GM12878 (cell line): ENCODE measurements at regions not wholly inside any gene's neighbourhood (a gene's known extent, or its start where the extent isn't known, plus 50 kb on each side); places are given as distances from the start of the nearest gene placed in this dataset.

ENCODE experiments used
- ATAC-seq: fragments of 200-7000 bp; cut with Tn5 transposase; 3 replicates; pipeline ENCODE4 v1.9.1; 2020; ENCODE audit warnings: mild to moderate bottlenecking, moderate library complexity
- BruUV-seq: library from RNA; stranded (reverse); fragments of 400-500 nt; replicated peaks from 2 replicates; lab custom pipeline; 2021; lab: Mats Ljungman, UMichigan
- CTCF ChIA-PET: fragments of 300-600 bp; sonication (Branson Sonifier 250); formaldehyde crosslinking; extraction: SDS; loops from one replicate; lab custom pipeline; 2021; ENCODE audit warnings: inconsistent platforms; lab: Yijun Ruan, JAX
- POLR2A ChIA-PET: fragments of 350-600 bp; formaldehyde crosslinking; extraction: SDS; loops from one replicate; lab custom pipeline; 2021; ENCODE audit warnings: inconsistent platforms; lab: Charles Lee
- RAD21 ChIA-PET: fragments of 300-600 bp; sonication (Branson Sonifier 250); formaldehyde crosslinking; loops from one replicate; lab custom pipeline; 2023; ENCODE audit warnings: antibody characterized with exemption; ENCODE audit not compliant: unreplicated experiment; lab: Charles Lee
- SMC1A ChIA-PET: fragments of 300-600 bp; sonication (Branson Sonifier 250); formaldehyde crosslinking; loops from one replicate; lab custom pipeline; 2023; ENCODE audit not compliant: unreplicated experiment, uncharacterized antibody; lab: Charles Lee
- DNase-seq: peaks from one replicate; pipeline ENCODE4 v3.0.0-alpha.2; 2011; ENCODE audit warnings: low read depth, low spot score
- FAIRE-seq: peaks from 3 replicates; lab custom pipeline; 2011; peaks lifted over from hg19 to GRCh38; lab: Jason Lieb, UNC
- H2AFZ ChIP-seq: 2 replicates; pipeline ENCODE4 v1.6.0; 2011; ENCODE audit warnings: low read depth, low read length, control low read depth; ENCODE audit not compliant: control insufficient read depth
- H3K27ac ChIP-seq: 2 replicates; pipeline ENCODE4 v1.5.1; 2011; ENCODE audit warnings: control low read depth; ENCODE audit not compliant: control insufficient read depth, insufficient read depth
- H3K27me3 ChIP-seq, 2 experiments: replicated peaks in 1 of 2; 2 replicates each; pipeline versions ENCODE4 v1.6.0 to v1.6.1; 2011; ENCODE audit warnings: low read length in 1 of 2; ENCODE audit not compliant: control insufficient read depth in 2 of 2, insufficient read depth in 2 of 2
- H3K36me3 ChIP-seq, 2 experiments: 2 replicates each; pipeline ENCODE4 v1.5.1; 2011; ENCODE audit warnings: low read length in 1 of 2; ENCODE audit not compliant: control insufficient read depth in 2 of 2, insufficient read depth in 2 of 2
- H3K4me1 ChIP-seq: 2 replicates; pipeline ENCODE4 v1.6.1; 2011; ENCODE audit warnings: mild to moderate bottlenecking, low read length, moderate library complexity, mixed read lengths; ENCODE audit not compliant: control insufficient read depth, insufficient read depth
- H3K4me2 ChIP-seq: 2 replicates; pipeline ENCODE4 v1.6.0; 2011; ENCODE audit warnings: control low read depth; ENCODE audit not compliant: control insufficient read depth, insufficient read depth
- H3K4me3 ChIP-seq: fragments of 200-600 bp; sonication (generic); 2 replicates; pipeline ENCODE4 v1.5.1; 2016
- H3K79me2 ChIP-seq: 2 replicates; pipeline ENCODE4 v1.6.0; 2011; ENCODE audit warnings: low read length; ENCODE audit not compliant: control insufficient read depth, insufficient read depth
- H3K9ac ChIP-seq: 2 replicates; pipeline ENCODE4 v1.8.0; 2011; ENCODE audit warnings: low read length, control low read depth, mixed read lengths; ENCODE audit not compliant: control insufficient read depth, insufficient read depth
- H3K9me3 ChIP-seq: replicated peaks from 3 replicates; pipeline ENCODE4 v1.5.1; 2011; ENCODE audit warnings: mild to moderate bottlenecking, low read length; ENCODE audit not compliant: control insufficient read depth, insufficient read depth
- H4K20me1 ChIP-seq: 2 replicates; pipeline ENCODE4 v1.6.0; 2011; ENCODE audit not compliant: control insufficient read depth, insufficient read depth
- ATF7 ChIP-seq: fragments of 450-650 bp; IDR thresholded peaks from 2 replicates; pipeline ENCODE4 v1.6.1; 2016; ENCODE audit warnings: low read depth, mild to moderate bottlenecking
- CHD1 ChIP-seq: IDR thresholded peaks from 2 replicates; pipeline ENCODE4 v1.6.1; 2012; ENCODE audit warnings: low read depth, low read length, improper control_type of control experiment
- CHD2 ChIP-seq: IDR thresholded peaks from 2 replicates; pipeline ENCODE4 v1.6.1; 2011; ENCODE audit warnings: low read depth, low read length, improper control_type of control experiment, borderline replicate concordance
- CTCF ChIP-seq, 3 experiments: IDR thresholded peaks in 2 of 3; conservative IDR thresholded peaks in 1 of 3; 2 replicates each; pipeline ENCODE4 v1.5.1; 2011; ENCODE audit warnings: low read depth in 3 of 3, low read length in 3 of 3, mild to moderate bottlenecking in 3 of 3, control low read depth in 2 of 3, moderate library complexity in 2 of 3, inconsistent platforms in 1 of 3, mixed read lengths in 1 of 3; ENCODE audit not compliant: control insufficient read depth in 2 of 3, insufficient read depth in 1 of 3; ENCODE audit errors: extremely low read depth in 1 of 3
- ETV6 ChIP-seq, 2 experiments: fragments of 450-650 bp in 1 of 2; IDR thresholded peaks in 1 of 2; conservative IDR thresholded peaks in 1 of 2; 2 replicates each; pipeline ENCODE4 v1.6.1; 2014; ENCODE audit warnings: antibody characterized with exemption in 1 of 2, borderline replicate concordance in 1 of 2, low read depth in 1 of 2, mild to moderate bottlenecking in 1 of 2, moderate library complexity in 1 of 2
- GATAD2B ChIP-seq: fragments of 450-650 bp; conservative IDR thresholded peaks from 2 replicates; pipeline ENCODE4 v1.6.1; 2017; ENCODE audit warnings: low read depth, mild to moderate bottlenecking, moderate library complexity
- IRF3 ChIP-seq: fragments of 450-650 bp; IDR thresholded peaks from 2 replicates; pipeline ENCODE4 v1.6.1; 2014; ENCODE audit warnings: mild to moderate bottlenecking
- LARP7 ChIP-seq: fragments of 450-650 bp; IDR thresholded peaks from 2 replicates; pipeline ENCODE4 v1.6.1; 2017; ENCODE audit warnings: mild to moderate bottlenecking
- MEF2B ChIP-seq: fragments of 450-650 bp; IDR thresholded peaks from 2 replicates; pipeline ENCODE4 v1.6.1; 2018; ENCODE audit warnings: mild to moderate bottlenecking, moderate library complexity; ENCODE audit not compliant: partially characterized antibody, poor library complexity, severe bottlenecking
- MYB ChIP-seq: fragments of 150-350 bp; IDR thresholded peaks from 2 replicates; pipeline ENCODE4 v1.6.1; 2014; ENCODE audit warnings: mild to moderate bottlenecking, low read depth, low read length, borderline replicate concordance
- NR2F1 ChIP-seq: fragments of 450-650 bp; conservative IDR thresholded peaks from 2 replicates; pipeline ENCODE4 v1.6.1; 2017; ENCODE audit warnings: mild to moderate bottlenecking
- NRF1 ChIP-seq: conservative IDR thresholded peaks from 2 replicates; pipeline ENCODE4 v1.6.1; 2011; ENCODE audit warnings: mild to moderate bottlenecking, low read depth, low read length, improper control_type of control experiment
- STAT3 ChIP-seq: IDR thresholded peaks from 2 replicates; pipeline ENCODE4 v1.6.1; 2011; ENCODE audit warnings: low read depth, low read length, improper control_type of control experiment
- SUZ12 ChIP-seq: fragments of 200-600 bp; sonication (generic); IDR thresholded peaks from one replicate; pipeline ENCODE4 v1.6.1; 2018; ENCODE audit warnings: antibody characterized with exemption, mild to moderate bottlenecking; ENCODE audit not compliant: unreplicated experiment
- TBL1XR1 ChIP-seq: IDR thresholded peaks from 2 replicates; pipeline ENCODE4 v1.6.1; 2012; ENCODE audit warnings: low read depth, low read length, improper control_type of control experiment
- WGBS: methylation state at CpG from one replicate; pipeline ENCODE4 v1.1.6; 2016; ENCODE audit warnings: low lambda C conversion rate; ENCODE audit not compliant: insufficient replicate concordance, insufficient coverage; ENCODE audit errors: missing lambda C conversion rate; 5-methylcytosine and 5-hydroxymethylcytosine counted together
- in situ Hi-C: fragments of 300-500 bp; cut with MboI; formaldehyde crosslinking; loops from 9 replicates; pipeline ENCODE4 v1.14.3; 2018; ENCODE audit warnings: mixed read lengths
- intact Hi-C: fragments of 100-400 bp; cut with micrococcal nuclease; formaldehyde crosslinking; loops from one replicate; pipeline ENCODE4 v1.14.2; 2022; ENCODE audit not compliant: unreplicated experiment
- TF ChIP-seq, protein P1 (sequence below): IDR thresholded peaks from 2 replicates; pipeline ENCODE4 v1.6.1; 2012; ENCODE audit warnings: low read length, inconsistent platforms
- TF ChIP-seq, protein P2 (sequence below): fragments of 450-650 bp; IDR thresholded peaks from 2 replicates; pipeline ENCODE4 v1.6.1; 2016; ENCODE audit warnings: mild to moderate bottlenecking, moderate library complexity, borderline replicate concordance

- Histone ChIP-seq H3K27me3 (no peaks in the 10 kb centered on the region), H4K20me1 (no peaks in the 10 kb centered on the region), H2AFZ (no peak overlapping the region), H3K36me3 (no peaks in the 10 kb centered on the region), H3K4me2 (no peak overlapping the region), H3K79me2 (no peaks in the 10 kb centered on the region), H3K27ac (no peak overlapping the region), H3K4me3 (no peak overlapping the region), H3K9me3 (no peaks in the 10 kb centered on the region), H3K4me1 (no peaks in the 10 kb centered on the region), H3K9ac (no peak overlapping the region)
- DNase-seq (no peak), FAIRE-seq (no peak), ATAC-seq (no peak)
- ChIA-PET RAD21 (interaction anchor here (1.0 kb wide), 1 partner anchor 145 kb away, joined by 4 read pairs; no protein-coding TSS in a partner anchor), CTCF (interaction anchor here (0.7 to 1.7 kb wide), 2 partner anchors 12 to 14 kb away, joined by 3 read pairs; no protein-coding TSS in a partner anchor), POLR2A (no interaction called here), SMC1A (interaction anchor here (1.2 to 1.7 kb wide), 2 partner anchors 14 to 63 kb away, joined by 3 to 4 read pairs; no protein-coding TSS in a partner anchor)
- BruUV-seq, result no TSS peak
- intact Hi-C loops (no loop called here), in situ Hi-C loops (no loop called here)
- WGBS, result 3% methylated on average over 2 of the region's 2 CpGs
- TF ChIP-seq CHD2 (no peak), TBL1XR1 (no peak), STAT3 (no peak), IRF3 (no peak), MYB (no peak), NRF1 (no peak), LARP7 (no peak), ETV6 (conservative IDR thresholded peaks at IDR 0.05 in 1 of 2, IDR thresholded peaks at IDR 0.05 in 1 of 2; ENCODE audit: borderline replicate concordance in 1 of 2, low read depth in 1 of 2) (no peak), CHD1 (no peak), GATAD2B (no peak), ATF7 (no peak), MEF2B (no peak), NR2F1 (no peak), SUZ12 (no peak), CTCF (IDR thresholded peaks at IDR 0.05 in 2 of 3, conservative IDR thresholded peaks at IDR 0.05 in 1 of 3; ENCODE audit: control insufficient read depth in 2 of 3, extremely low read depth in 1 of 3, insufficient read depth in 1 of 3, low read depth in 3 of 3, low read length in 3 of 3) (no peak)
- TF ChIP-seq, protein P1, sequence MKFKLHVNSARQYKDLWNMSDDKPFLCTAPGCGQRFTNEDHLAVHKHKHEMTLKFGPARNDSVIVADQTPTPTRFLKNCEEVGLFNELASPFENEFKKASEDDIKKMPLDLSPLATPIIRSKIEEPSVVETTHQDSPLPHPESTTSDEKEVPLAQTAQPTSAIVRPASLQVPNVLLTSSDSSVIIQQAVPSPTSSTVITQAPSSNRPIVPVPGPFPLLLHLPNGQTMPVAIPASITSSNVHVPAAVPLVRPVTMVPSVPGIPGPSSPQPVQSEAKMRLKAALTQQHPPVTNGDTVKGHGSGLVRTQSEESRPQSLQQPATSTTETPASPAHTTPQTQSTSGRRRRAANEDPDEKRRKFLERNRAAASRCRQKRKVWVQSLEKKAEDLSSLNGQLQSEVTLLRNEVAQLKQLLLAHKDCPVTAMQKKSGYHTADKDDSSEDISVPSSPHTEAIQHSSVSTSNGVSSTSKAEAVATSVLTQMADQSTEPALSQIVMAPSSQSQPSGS, result no peak
- TF ChIP-seq, protein P2, sequence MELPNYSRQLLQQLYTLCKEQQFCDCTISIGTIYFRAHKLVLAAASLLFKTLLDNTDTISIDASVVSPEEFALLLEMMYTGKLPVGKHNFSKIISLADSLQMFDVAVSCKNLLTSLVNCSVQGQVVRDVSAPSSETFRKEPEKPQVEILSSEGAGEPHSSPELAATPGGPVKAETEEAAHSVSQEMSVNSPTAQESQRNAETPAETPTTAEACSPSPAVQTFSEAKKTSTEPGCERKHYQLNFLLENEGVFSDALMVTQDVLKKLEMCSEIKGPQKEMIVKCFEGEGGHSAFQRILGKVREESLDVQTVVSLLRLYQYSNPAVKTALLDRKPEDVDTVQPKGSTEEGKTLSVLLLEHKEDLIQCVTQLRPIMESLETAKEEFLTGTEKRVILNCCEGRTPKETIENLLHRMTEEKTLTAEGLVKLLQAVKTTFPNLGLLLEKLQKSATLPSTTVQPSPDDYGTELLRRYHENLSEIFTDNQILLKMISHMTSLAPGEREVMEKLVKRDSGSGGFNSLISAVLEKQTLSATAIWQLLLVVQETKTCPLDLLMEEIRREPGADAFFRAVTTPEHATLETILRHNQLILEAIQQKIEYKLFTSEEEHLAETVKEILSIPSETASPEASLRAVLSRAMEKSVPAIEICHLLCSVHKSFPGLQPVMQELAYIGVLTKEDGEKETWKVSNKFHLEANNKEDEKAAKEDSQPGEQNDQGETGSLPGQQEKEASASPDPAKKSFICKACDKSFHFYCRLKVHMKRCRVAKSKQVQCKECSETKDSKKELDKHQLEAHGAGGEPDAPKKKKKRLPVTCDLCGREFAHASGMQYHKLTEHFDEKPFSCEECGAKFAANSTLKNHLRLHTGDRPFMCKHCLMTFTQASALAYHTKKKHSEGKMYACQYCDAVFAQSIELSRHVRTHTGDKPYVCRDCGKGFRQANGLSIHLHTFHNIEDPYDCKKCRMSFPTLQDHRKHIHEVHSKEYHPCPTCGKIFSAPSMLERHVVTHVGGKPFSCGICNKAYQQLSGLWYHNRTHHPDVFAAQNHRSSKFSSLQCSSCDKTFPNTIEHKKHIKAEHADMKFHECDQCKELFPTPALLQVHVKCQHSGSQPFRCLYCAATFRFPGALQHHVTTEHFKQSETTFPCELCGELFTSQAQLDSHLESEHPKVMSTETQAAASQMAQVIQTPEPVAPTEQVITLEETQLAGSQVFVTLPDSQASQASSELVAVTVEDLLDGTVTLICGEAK, result no peak
Observed at GRCh38 chr12:19771858-19772257, 332.6 kb downstream of the AEBP2 start.
